ENCODE measurements at regions not wholly inside any gene's neighbourhood (a gene's known extent, or its start where the extent isn't known, plus 50 kb on each side); places are given as distances from the start of the nearest gene placed in this dataset.

GRCh38 chr20:6450841-6451240 is 316.6 kb upstream of the BMP2 start:
- DNase-seq (ENCODE audit: low spot score) (no peak), ATAC-seq (ENCODE audit: low FRiP score) (no peak)
- TF ChIP-seq CTCF (IDR thresholded peaks at IDR 0.05) = no peak

GRCh38 chr20:6440443-6440799 is 317.6 kb upstream of the FERMT1 start:
- no peak for TF ChIP-seq CTCF (IDR thresholded peaks at IDR 0.05)
- DNase-seq (ENCODE audit: low spot score) = no peak
- ATAC-seq (ENCODE audit: low FRiP score) = no peak

GRCh38 chr20:6439737-6440442 is 317.1 kb upstream of the FERMT1 start:
- ATAC-seq (ENCODE audit: low FRiP score) (no peak), DNase-seq (ENCODE audit: low spot score) (no peak)
- no peak for TF ChIP-seq CTCF (IDR thresholded peaks at IDR 0.05)

- TF ChIP-seq CTCF (IDR thresholded peaks at IDR 0.05) = no peak
- ATAC-seq (ENCODE audit: low FRiP score) (no peak), DNase-seq (ENCODE audit: low spot score) (no peak)
Observed at GRCh38 chr20:6434131-6434530, 311.3 kb upstream of the FERMT1 start.

- ATAC-seq (ENCODE audit: low FRiP score) (no peak), DNase-seq (ENCODE audit: low spot score) (no peak)
- no peak for TF ChIP-seq CTCF (IDR thresholded peaks at IDR 0.05)
Observed at GRCh38 chr20:6430381-6430780, 307.6 kb upstream of the FERMT1 start.

- DNase-seq (ENCODE audit: low spot score) = no peak
- no peak for ATAC-seq (ENCODE audit: low FRiP score)
- no peak for TF ChIP-seq CTCF (IDR thresholded peaks at IDR 0.05)
Observed at GRCh38 chr20:6426287-6426891, 303.6 kb upstream of the FERMT1 start.

Data from omental fat pad (tissue), 3 donors.